HFFc6 (cell line): ENCODE measurements at regions not wholly inside any gene's neighbourhood (a gene's known extent, or its start where the extent isn't known, plus 50 kb on each side); places are given as distances from the start of the nearest gene placed in this dataset.

Source experiments
- DNase-seq: peaks from one replicate; pipeline ENCODE4 v3.0.0-alpha.2; 2018
- H3K27ac Mint-ChIP-seq: 2 replicates; pipeline ENCODE4 v1.8.0; 2020; ENCODE audit warnings: mild to moderate bottlenecking, mixed read lengths
- H3K27me3 Mint-ChIP-seq: 2 replicates; pipeline ENCODE4 v1.8.0; 2021; ENCODE audit warnings: mild to moderate bottlenecking, moderate library complexity, mixed read lengths; ENCODE audit not compliant: insufficient read depth
- H3K36me3 Mint-ChIP-seq: 2 replicates; pipeline ENCODE4 v1.8.0; 2021; ENCODE audit warnings: low read depth, mixed read lengths
- H3K4me1 Mint-ChIP-seq: 2 replicates; pipeline ENCODE4 v1.8.0; 2020; ENCODE audit warnings: low read depth, mixed read lengths
- H3K4me3 Mint-ChIP-seq: 2 replicates; pipeline ENCODE4 v1.8.0; 2020; ENCODE audit warnings: mild to moderate bottlenecking, moderate library complexity, mixed read lengths
- H3K9me3 Mint-ChIP-seq: 2 replicates; pipeline ENCODE4 v1.8.0; 2020; ENCODE audit warnings: mild to moderate bottlenecking, mixed read lengths
- TF ChIP-seq, protein P1 (sequence below): fragments of 200-600 bp; sonication (generic); IDR thresholded peaks from 2 replicates; pipeline ENCODE4 v1.5.0; 2021; ENCODE audit warnings: antibody characterized with exemption, mild to moderate bottlenecking

DNA sequence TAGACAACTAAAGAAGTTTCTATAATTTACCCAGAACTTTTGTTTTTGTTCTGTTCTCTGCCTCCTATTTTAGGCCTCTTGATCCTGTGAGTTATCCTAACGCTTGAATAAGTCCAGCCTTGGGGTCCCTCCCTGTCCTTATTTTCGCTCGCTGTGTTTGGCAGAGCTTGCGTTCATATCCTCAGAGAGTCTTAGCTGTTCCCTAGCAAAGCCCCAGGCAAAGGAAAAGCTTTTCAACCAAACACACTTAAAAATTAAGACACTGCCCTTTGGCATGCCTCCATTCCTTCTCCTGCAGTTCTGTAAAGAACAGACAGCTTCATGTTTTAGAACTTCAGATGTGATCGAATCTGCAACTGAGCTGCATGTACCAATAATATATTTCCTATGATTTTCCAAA is 517.2 kb downstream of the SUCLG1 start:
- H3K27ac Mint-ChIP-seq = no peak overlapping the region
- H3K27me3 Mint-ChIP-seq = no peaks in the 10 kb centered on the region
- no peak for DNase-seq
- no peak overlapping the region for H3K4me3 Mint-ChIP-seq
- peaks cover 26% of the 10 kb centered on the region for H3K9me3 Mint-ChIP-seq
- H3K36me3 Mint-ChIP-seq = no peaks in the 10 kb centered on the region
- H3K4me1 Mint-ChIP-seq = no peaks in the 10 kb centered on the region
- TF ChIP-seq, protein P1, sequence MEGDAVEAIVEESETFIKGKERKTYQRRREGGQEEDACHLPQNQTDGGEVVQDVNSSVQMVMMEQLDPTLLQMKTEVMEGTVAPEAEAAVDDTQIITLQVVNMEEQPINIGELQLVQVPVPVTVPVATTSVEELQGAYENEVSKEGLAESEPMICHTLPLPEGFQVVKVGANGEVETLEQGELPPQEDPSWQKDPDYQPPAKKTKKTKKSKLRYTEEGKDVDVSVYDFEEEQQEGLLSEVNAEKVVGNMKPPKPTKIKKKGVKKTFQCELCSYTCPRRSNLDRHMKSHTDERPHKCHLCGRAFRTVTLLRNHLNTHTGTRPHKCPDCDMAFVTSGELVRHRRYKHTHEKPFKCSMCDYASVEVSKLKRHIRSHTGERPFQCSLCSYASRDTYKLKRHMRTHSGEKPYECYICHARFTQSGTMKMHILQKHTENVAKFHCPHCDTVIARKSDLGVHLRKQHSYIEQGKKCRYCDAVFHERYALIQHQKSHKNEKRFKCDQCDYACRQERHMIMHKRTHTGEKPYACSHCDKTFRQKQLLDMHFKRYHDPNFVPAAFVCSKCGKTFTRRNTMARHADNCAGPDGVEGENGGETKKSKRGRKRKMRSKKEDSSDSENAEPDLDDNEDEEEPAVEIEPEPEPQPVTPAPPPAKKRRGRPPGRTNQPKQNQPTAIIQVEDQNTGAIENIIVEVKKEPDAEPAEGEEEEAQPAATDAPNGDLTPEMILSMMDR = no peak

DNA sequence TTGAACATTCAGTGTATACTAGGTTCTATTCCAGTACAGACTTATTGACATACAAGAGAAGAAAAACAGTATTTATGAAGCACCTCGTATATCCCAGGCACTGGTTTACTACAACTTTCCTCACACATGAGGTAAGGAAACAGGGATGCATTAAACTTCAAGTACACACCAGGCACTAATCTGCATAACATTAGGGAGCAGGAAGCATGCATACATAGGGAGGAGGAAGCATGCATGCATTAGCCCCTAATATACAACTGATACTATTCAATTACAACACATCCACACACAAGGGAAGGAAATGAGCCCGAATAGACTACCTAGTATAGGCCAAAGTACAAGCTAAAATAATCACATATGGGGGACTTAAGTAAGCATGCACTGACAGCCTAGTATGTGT is 525.3 kb downstream of the SUCLG1 start:
- no peaks in the 10 kb centered on the region for H3K27me3 Mint-ChIP-seq
- H3K9me3 Mint-ChIP-seq = peaks cover 16% of the 10 kb centered on the region
- DNase-seq = no peak
- no peaks in the 10 kb centered on the region for H3K36me3 Mint-ChIP-seq
- H3K27ac Mint-ChIP-seq = no peak overlapping the region
- no peaks in the 10 kb centered on the region for H3K4me1 Mint-ChIP-seq
- TF ChIP-seq, protein P1 = no peak
- H3K4me3 Mint-ChIP-seq = no peak overlapping the region

GRCh38 chr2:83923531-83923930 is 535.5 kb downstream of the SUCLG1 start:
- no peaks in the 10 kb centered on the region for H3K36me3 Mint-ChIP-seq

GRCh38 chr2:83916559-83916958 is 542.5 kb downstream of the SUCLG1 start:
- no peaks in the 10 kb centered on the region for H3K36me3 Mint-ChIP-seq
- H3K27me3 Mint-ChIP-seq = peaks cover 2% of the 10 kb centered on the region; the same call in 1 of the 2 replicates
- H3K9me3 Mint-ChIP-seq = peaks cover 13% of the 10 kb centered on the region
- no peaks in the 10 kb centered on the region for H3K4me1 Mint-ChIP-seq
- no peak overlapping the region for H3K4me3 Mint-ChIP-seq
- no peak for DNase-seq
- TF ChIP-seq, protein P1 = no peak
- no peak overlapping the region for H3K27ac Mint-ChIP-seq

More at GRCh38 chr2:83923531-83923930, 535.5 kb downstream of the SUCLG1 start:
- H3K4me1 Mint-ChIP-seq = no peaks in the 10 kb centered on the region
- H3K4me3 Mint-ChIP-seq = no peak overlapping the region
- no peaks in the 10 kb centered on the region for H3K27me3 Mint-ChIP-seq
- TF ChIP-seq, protein P1 = no peak
- H3K27ac Mint-ChIP-seq = no peak overlapping the region
- H3K9me3 Mint-ChIP-seq = peaks cover 23% of the 10 kb centered on the region
- no peak for DNase-seq

GRCh38 chr2:83915381-83915780 is 543.7 kb downstream of the SUCLG1 start:
- Mint-ChIP-seq H3K4me1 (no peaks in the 10 kb centered on the region), H3K27ac (no peak overlapping the region), H3K36me3 (no peaks in the 10 kb centered on the region), H3K4me3 (no peak overlapping the region), H3K9me3 (peaks cover 13% of the 10 kb centered on the region), H3K27me3 (peaks cover 2% of the 10 kb centered on the region; the same call in 1 of the 2 replicates)
- TF ChIP-seq, protein P1 = no peak
- DNase-seq = no peak

GRCh38 chr2:83908750-83909149 is 550.3 kb downstream of the SUCLG1 start:
- H3K4me3 Mint-ChIP-seq = no peak overlapping the region
- H3K9me3 Mint-ChIP-seq = peaks cover 26% of the 10 kb centered on the region
- no peaks in the 10 kb centered on the region for H3K36me3 Mint-ChIP-seq
- TF ChIP-seq, protein P1 = no peak
- DNase-seq = no peak
- no peak overlapping the region for H3K27ac Mint-ChIP-seq
- no peaks in the 10 kb centered on the region for H3K4me1 Mint-ChIP-seq
- H3K27me3 Mint-ChIP-seq = no peaks in the 10 kb centered on the region; the same call in 1 of the 2 replicates
